COLO668 (cell line): ENCODE measurements at regions not wholly inside any gene's neighbourhood (a gene's known extent, or its start where the extent isn't known, plus 50 kb on each side); places are given as distances from the start of the nearest gene placed in this dataset.
"Not testable (repeated sequence)": the region's sequence is repeated elsewhere in the genome, so short reads cannot be mapped to it uniquely, and the experiment has no call there.

Experiments used
- DNase-seq: peaks from one replicate; lab custom pipeline; 2025; ENCODE audit not compliant: unreplicated experiment; lab: John Stamatoyannopoulos, UW

DNA sequence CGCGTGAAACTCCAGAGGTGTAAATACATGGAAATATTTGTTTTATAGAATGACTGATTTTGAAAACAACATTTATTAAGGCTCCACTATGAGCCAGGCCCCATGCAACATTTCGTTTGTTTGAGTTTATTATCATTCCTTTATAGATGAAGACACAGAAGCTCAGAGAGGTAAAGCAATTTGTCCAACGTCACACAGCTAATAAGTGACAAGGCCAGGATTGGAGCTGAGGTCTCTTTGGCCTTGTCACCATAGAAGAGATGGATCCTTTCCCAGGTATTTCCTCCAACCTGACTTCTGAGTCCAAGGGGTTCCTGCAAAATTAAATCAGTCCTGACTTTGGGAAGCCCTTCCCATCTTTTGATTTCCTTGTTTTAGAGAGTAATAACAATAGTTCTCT is 98.0 kb downstream of the SYF2 start:
- DNase-seq, result no peak

GRCh38 chr1:25131794-25132193 is 100.5 kb downstream of the SYF2 start:
- no peak for DNase-seq

DNA sequence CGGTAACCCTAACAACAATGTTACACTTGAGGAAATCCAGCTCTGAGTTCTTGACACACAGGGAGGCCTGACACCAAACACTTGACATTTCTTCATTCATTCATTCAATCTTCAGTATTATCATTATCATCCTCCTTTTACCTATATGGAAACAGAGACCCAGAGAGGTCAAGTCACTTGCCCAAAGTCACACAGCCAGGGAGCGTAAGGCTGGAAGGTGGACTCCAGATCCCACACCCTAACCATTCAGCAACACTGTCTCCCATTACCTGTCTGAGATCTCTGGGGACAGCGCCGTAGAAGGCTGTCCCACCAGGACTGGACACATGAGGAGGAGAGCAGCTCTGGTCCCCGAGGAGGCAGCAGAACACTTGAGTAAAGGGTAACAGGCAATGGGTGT is 101.4 kb downstream of the SYF2 start:
- no peak for DNase-seq

- DNase-seq, result no peak
Observed at GRCh38 chr1:25129380-25129779, 102.9 kb downstream of the SYF2 start.

DNA sequence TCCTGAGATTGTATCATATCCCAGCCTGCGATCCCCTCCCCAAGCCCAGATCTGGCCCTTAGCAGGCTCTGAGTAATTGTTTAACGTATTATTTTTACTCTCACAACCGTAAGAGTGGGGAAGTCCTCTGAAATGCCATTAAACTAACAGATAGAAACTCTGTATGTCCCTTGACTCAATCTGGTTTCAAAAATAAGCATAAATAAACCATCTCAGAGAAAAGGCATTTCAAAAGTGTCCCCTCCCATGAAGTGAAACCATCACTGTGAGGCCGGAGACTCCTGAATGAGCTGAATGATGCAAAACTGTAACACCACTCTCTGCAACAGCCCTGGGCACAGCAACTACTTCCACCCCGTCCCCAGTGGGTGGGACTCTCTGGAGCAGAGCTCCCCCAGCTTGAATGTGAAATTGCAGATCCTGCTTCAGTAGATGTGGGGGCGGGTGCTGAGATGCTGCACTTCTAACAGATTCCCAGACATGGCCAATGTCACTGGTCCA is 104.1 kb downstream of the SYF2 start:
- DNase-seq, result no peak

DNA sequence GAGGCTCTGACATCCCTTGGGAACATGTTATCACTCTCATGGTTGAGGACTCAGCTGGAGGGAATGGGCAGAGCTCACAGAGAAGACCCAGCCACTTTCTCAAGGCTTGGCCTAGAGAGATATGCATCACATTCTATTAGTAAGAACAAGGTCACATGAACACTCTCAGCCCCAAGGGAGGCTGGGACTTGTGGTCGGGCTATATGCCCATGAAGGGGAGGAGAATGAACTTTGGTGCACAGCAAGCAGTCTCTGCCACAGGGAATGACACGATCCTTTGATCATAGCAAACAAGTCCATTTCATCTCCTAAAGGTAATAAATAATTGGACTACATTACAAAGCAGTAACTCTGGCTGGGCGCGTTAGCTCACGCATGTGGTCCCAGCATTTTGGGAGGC is 105.7 kb downstream of the SYF2 start:
- no peak for DNase-seq

- DNase-seq, result no peak
Observed at GRCh38 chr1:25123551-25123950, 108.8 kb downstream of the SYF2 start.

- DNase-seq, result no peak
Observed at GRCh38 chr1:25122747-25123146, 109.6 kb downstream of the SYF2 start.

GRCh38 chr1:25120281-25120680 is 112.0 kb downstream of the SYF2 start:
- no peak for DNase-seq

DNA sequence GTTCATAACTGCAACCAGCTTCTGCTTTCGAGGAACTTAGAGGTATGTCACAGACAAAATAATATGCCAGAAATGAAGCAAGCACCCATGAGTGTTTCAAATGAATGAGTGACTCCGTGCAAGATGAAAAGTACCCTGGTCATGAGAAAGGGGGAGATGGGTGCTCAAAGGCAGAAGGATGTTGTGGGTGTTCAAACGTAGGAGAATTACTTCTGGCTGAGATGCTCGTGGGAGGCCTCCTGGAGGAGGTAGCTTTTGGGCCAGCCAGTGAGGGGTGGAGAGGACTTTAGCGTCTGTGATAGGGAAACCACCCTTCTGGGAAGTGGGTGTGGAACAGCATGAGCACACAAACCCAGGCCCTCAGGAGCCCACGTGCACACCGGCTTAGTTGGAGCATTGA is 113.8 kb downstream of the SYF2 start:
- no peak for DNase-seq

DNA sequence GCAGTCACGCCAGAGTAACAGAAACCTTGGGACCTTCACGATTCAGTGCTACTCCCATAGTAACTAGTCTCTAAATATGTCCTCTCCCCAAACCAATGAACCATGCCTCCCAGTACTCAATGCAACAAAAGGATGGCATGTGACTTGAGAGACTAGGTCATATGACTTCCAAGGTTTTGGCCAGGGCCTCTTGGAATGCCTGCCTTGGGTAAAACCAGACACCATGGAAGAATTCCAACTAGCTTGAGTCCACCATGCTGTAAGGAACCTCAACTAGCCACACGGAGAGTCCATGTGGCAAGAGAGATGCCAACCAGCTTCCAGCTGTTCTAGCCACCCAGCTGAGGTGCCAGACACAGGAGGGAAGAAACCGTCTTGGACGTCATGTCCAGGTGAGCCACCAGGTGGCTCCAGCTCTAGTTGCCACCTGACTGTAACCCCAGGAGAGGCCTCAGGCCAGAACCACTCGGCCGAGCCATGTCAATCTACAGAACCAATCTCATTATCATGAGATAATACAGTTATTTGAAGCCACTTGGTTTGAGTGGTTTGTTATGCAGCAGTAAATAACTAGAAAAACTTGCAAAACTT is 115.0 kb downstream of the SYF2 start:
- peak; percentile 70 for DNase-seq

GRCh38 chr1:25116832-25117231 is 115.5 kb downstream of the SYF2 start:
- no peak for DNase-seq

GRCh38 chr1:25116117-25116516 is 116.2 kb downstream of the SYF2 start:
- DNase-seq, result not testable (repeated sequence)

- DNase-seq, result no peak
Observed at GRCh38 chr1:25113731-25114130, 118.6 kb downstream of the SYF2 start.

DNA sequence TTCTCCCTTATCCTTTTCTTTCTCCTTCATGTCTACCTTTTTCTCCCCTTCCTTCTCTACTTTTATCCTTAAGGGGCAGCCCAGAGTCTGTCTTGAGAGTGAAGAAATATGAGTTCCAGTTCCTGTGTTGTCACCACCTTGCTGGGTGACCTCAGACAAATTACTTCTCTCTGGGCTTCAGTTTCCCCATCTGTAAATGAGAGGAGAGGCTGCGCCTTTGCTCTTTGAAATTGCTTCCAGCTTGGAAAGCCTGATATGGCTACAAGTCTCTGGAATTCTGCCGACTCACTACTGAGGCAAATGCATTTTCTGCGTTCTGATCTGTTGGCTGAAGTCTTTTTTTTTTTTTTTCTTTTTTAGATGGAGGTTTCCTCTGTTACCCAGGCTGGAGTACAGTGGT is 119.2 kb downstream of the SYF2 start:
- no peak for DNase-seq

- DNase-seq, result no peak
Observed at GRCh38 chr1:25112400-25112799, 119.9 kb downstream of the SYF2 start.

GRCh38 chr1:25111706-25112105 is 120.6 kb downstream of the SYF2 start:
- DNase-seq, result no peak

DNA sequence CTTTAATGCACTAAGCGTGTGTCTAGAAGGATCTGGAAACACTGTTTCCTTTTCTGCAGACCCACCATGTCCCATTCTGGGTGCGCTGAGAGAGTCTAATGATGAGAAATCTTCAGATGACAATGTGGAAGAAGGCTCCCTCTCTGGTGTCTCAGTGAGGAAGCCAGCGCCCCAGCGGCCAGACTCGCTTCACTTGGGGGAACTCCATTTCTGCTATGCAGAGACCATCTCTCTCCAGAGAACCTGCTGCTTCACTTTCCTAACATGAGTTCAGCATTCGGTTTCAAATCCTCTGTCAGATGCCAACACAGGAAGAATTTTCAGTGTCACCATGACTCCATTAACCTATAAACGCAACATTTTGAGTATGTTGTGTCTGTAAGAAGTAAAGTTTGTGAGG is 121.8 kb downstream of the SYF2 start:
- DNase-seq, result no peak

DNA sequence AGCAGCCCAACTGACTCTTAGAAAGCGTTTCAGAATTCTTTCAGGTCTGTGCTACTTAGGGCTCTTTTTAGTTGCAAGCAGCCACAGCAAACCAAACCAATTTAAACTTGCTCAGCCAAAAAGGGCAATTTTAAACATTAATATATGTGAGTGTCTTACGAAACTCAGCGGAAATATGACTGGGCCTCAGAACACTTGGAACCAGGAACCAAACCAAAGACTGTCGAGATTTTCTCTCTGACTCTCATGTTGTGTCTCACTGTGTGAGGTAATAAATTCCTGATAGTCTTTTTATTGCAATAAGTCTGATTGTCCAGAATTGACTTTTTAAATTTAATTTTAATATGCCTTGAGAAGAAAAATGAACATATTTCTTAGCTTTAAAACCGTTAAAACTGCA is 122.3 kb downstream of the SYF2 start:
- DNase-seq, result no peak

DNA sequence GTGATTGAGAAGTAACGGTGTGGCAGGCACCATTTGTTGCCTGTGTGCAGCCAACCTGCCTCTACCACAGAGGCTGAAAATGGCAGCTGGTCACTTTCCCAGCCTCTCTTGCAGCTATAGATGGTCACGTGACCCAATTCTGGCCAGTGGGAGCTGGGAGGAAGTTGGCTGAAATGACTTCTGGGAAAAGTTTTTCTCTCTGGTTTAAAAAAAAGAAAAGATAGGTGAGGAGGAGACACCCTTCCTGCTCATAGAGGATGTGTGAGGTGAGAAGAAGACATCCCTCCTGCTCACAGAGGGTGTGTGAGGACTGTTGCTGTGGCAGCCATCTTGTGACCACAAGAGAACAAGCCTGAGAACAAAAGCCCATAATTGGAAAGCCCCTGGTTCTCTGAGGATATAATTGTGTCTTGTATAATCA is 122.8 kb downstream of the SYF2 start:
- no peak for DNase-seq

GRCh38 chr1:25107643-25108010 is 124.7 kb downstream of the SYF2 start:
- no peak for DNase-seq

DNA sequence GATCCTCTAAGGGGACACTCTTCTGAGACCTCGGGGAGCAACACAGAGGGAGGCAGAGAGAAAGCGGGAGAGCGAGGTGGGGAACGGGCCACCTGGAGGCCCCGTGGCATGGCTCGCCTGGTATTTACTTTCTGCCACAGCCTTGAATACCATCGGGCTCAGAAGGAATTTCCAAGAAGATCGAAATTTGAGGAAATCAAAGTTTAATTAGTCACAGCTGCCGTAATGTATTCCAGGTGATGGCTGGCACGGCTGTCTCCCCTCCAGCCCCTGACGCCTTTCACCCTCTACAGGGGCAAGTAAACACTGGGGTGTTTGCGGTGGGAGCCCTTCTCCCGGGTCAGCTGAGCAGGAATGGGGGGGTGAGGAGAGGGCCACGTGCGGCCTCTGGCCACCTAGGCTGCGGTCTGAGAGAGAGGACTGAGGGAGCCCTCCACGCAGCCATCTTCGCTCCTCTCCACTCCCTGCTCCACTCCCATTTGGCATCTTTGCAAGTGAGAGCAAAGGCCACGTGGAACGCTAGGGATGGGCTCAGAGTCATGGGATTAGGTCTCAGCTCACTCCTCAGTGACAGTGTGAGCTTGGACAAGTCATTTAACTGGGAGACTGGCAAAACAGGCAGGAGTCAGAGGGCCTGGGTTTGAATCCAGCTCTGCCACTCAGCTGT is 125.2 kb downstream of the SYF2 start:
- DNase-seq, result no peak

GRCh38 chr1:25106352-25106751 is 126.0 kb downstream of the SYF2 start:
- no peak for DNase-seq
